HepG2 (cell line): ENCODE measurements at regions not wholly inside any gene's neighbourhood (a gene's known extent, or its start where the extent isn't known, plus 50 kb on each side); places are given as distances from the start of the nearest gene placed in this dataset.

Experiments used
- ATAC-seq: fragments of 200-7000 bp; cut with Tn5 transposase; 3 replicates; pipeline ENCODE4 v1.9.1; 2020; ENCODE audit warnings: mild to moderate bottlenecking, moderate library complexity
- BruUV-seq: library from RNA; stranded (reverse); fragments of 400-500 nt; replicated peaks from 2 replicates; lab custom pipeline; 2021; lab: Mats Ljungman, UMichigan
- CTCF ChIA-PET: fragments of 300-600 bp; formaldehyde crosslinking; extraction: SDS; loops from one replicate; lab custom pipeline; 2021; ENCODE audit warnings: low total read pairs, inconsistent platforms, low intra/inter-chr PET ratio; lab: Yijun Ruan, JAX
- POLR2A ChIA-PET: fragments of 350-600 bp; sonication (Branson Sonifier 250); formaldehyde crosslinking; loops from one replicate; lab custom pipeline; 2020; ENCODE audit warnings: antibody characterized with exemption, inconsistent platforms; lab: Yijun Ruan, JAX
- DNase-seq: peaks from one replicate; pipeline ENCODE4 v3.0.0-alpha.2; 2015; ENCODE audit warnings: low spot score
- FAIRE-seq: peaks from 3 replicates; lab custom pipeline; 2011; peaks lifted over from hg19 to GRCh38; lab: Jason Lieb, UNC
- H2AFZ ChIP-seq: one replicate; pipeline ENCODE4 v1.6.1; 2011; ENCODE audit warnings: low read length, inconsistent platforms
- H3K27ac ChIP-seq: fragments of 300-600 bp; 3 replicates; pipeline ENCODE4 v1.8.0; 2011; ENCODE audit warnings: mixed run types, mild to moderate bottlenecking, mixed read lengths, low read length, inconsistent platforms; ENCODE audit not compliant: insufficient read depth; ENCODE audit errors: extremely low read length
- H3K27me3 ChIP-seq, 2 experiments: fragments of 200-600 bp in 1 of 2; 2 replicates in 1 of 2; 3 replicates in 1 of 2; pipeline versions ENCODE4 v1.6.0 to v1.8.0; 2011; ENCODE audit warnings: low read length in 2 of 2, mild to moderate bottlenecking in 2 of 2, moderate library complexity in 2 of 2, inconsistent platforms in 1 of 2; ENCODE audit not compliant: insufficient read depth in 2 of 2, control insufficient read depth in 1 of 2
- H3K36me3 ChIP-seq, 2 experiments: fragments of 200-600 bp in 1 of 2; replicated peaks in 1 of 2; 2 replicates in 1 of 2; 3 replicates in 1 of 2; pipeline versions ENCODE4 v1.5.1 to v1.8.0; 2011; ENCODE audit warnings: low read length in 2 of 2, inconsistent platforms in 1 of 2; ENCODE audit not compliant: insufficient read depth in 2 of 2, control insufficient read depth in 1 of 2
- H3K4me1 ChIP-seq: 2 replicates; pipeline ENCODE4 v1.5.1; 2012; ENCODE audit warnings: low read length, inconsistent platforms; ENCODE audit not compliant: insufficient read depth
- H3K4me2 ChIP-seq: 2 replicates; pipeline ENCODE4 v1.6.0; 2011; ENCODE audit warnings: low read depth, low read length, inconsistent platforms
- H3K4me3 ChIP-seq, 3 experiments: fragments of 200-600 bp in 1 of 3; sonication (generic), shearing (Covaris generic) in 1 of 3; replicated peaks in 1 of 3; 2 replicates each; pipeline ENCODE4 v1.5.1; 2011 to 2016; ENCODE audit warnings: low read length in 3 of 3, inconsistent platforms in 2 of 3, low read depth in 2 of 3, mild to moderate bottlenecking in 2 of 3, control low read depth in 1 of 3, mixed read lengths in 1 of 3; ENCODE audit not compliant: insufficient read depth in 1 of 3
- H3K79me2 ChIP-seq: one replicate; pipeline ENCODE4 v1.6.1; 2011; ENCODE audit warnings: low read length, inconsistent platforms; ENCODE audit not compliant: insufficient read depth
- H3K9ac ChIP-seq: 2 replicates; pipeline ENCODE4 v1.6.0; 2011; ENCODE audit warnings: mild to moderate bottlenecking, low read depth, low read length, inconsistent platforms; ENCODE audit not compliant: insufficient read depth
- H3K9me3 ChIP-seq: 2 replicates; pipeline ENCODE4 v1.5.1; 2012; ENCODE audit warnings: mild to moderate bottlenecking, low read length
- H4K20me1 ChIP-seq: 2 replicates; pipeline ENCODE4 v1.6.0; 2011; ENCODE audit warnings: inconsistent platforms, mild to moderate bottlenecking, low read length, moderate library complexity; ENCODE audit not compliant: insufficient read depth
- CBX1 ChIP-seq: IDR thresholded peaks from one replicate; pipeline ENCODE4 v1.6.1; 2016; ENCODE audit warnings: antibody characterized with exemption, low read depth
- FOSL2 ChIP-seq: sonication (generic); formaldehyde crosslinking; IDR thresholded peaks from 2 replicates; pipeline ENCODE4 v1.4.0; 2020; ENCODE audit warnings: missing genetic modification reagents
- HNRNPH1 ChIP-seq: fragments of 200-400 bp; formaldehyde crosslinking; optimal IDR thresholded peaks from 2 replicates; pipeline ENCODE3; 2017; ENCODE audit warnings: mild to moderate bottlenecking, low read depth, low read length
- ZNF749 ChIP-seq: sonication (generic); formaldehyde crosslinking; IDR thresholded peaks from 2 replicates; pipeline ENCODE4 v1.8.0; 2022; ENCODE audit warnings: mild to moderate bottlenecking, missing genetic modification reagents, moderate library complexity, borderline replicate concordance
- ZNF775 ChIP-seq: sonication (generic); formaldehyde crosslinking; IDR thresholded peaks from 2 replicates; pipeline ENCODE4 v1.4.0; 2020; ENCODE audit warnings: missing genetic modification reagents, mild to moderate bottlenecking, moderate library complexity, borderline replicate concordance
- ZSCAN30 ChIP-seq: sonication (generic); formaldehyde crosslinking; IDR thresholded peaks from 2 replicates; pipeline ENCODE4 v1.5.0; 2020; ENCODE audit warnings: mild to moderate bottlenecking, missing genetic modification reagents
- WGBS: methylation state at CpG from one replicate; pipeline ENCODE4 v1.1.6; 2017; ENCODE audit warnings: low lambda C conversion rate; 5-methylcytosine and 5-hydroxymethylcytosine counted together
- in situ Hi-C: cut with HindIII; loops from 2 replicates; pipeline ENCODE4 v1.10.0; 2017; ENCODE audit warnings: low pct_unique_long_range_greater_than_20kb; ENCODE audit not compliant: extremely low pct_ligation_motif_present
- intact Hi-C: fragments of 100-400 bp; cut with micrococcal nuclease; formaldehyde crosslinking; loops from one replicate; pipeline ENCODE4 v1.10.0; 2022; ENCODE audit not compliant: unreplicated experiment
- TF ChIP-seq, protein P1 (sequence below): sonication (generic); formaldehyde crosslinking; IDR thresholded peaks from 2 replicates; pipeline ENCODE4 v1.9.0; 2021; ENCODE audit warnings: mild to moderate bottlenecking, missing genetic modification reagents
- TF ChIP-seq, protein P2 (sequence below): IDR thresholded peaks from 2 replicates; pipeline ENCODE4 v1.6.1; 2016; ENCODE audit warnings: low read depth, missing genetic modification reagents, missing compliant biosample characterization
- TF ChIP-seq, protein P3 (sequence below): sonication (generic); formaldehyde crosslinking; IDR thresholded peaks from 2 replicates; pipeline ENCODE4 v1.4.0; 2020; ENCODE audit warnings: missing genetic modification reagents

DNA sequence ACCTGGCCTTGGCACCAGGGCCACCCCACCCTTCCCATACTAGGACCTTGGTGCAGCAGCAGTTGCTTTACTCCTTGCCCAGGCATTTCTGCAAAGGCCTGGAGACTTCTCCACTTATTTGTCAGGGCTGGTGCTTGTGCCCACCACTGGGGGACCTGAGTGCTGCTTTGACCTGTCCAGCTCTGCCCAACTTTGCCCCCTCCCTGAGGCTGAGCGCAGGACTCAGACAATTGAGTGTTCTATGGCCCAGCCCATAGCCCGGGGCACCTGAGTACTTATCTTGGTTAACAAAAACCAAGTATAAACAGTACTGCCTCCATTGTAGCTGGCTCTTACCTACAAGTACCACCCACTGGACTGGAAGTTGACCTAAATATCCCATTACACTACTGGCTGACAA lies 406.1 kb upstream of the CHD1 start:
- Histone ChIP-seq H3K36me3 (no peaks in the 10 kb centered on the region), H3K9ac (no peak overlapping the region), H4K20me1 (no peaks in the 10 kb centered on the region), H3K79me2 (no peaks in the 10 kb centered on the region), H3K27me3 (no peaks in the 10 kb centered on the region), H3K4me1 (no peaks in the 10 kb centered on the region), H3K9me3 (no peaks in the 10 kb centered on the region), H3K4me2 (no peak overlapping the region), H2AFZ (no peak overlapping the region), H3K4me3 (no peak overlapping the region), H3K27ac (no peak overlapping the region)
- FAIRE-seq (no peak), ATAC-seq (no peak), DNase-seq (no peak)
- intact Hi-C loops, result no loop called here
- BruUV-seq, result no TSS peak
- WGBS, result 0% methylated on average over 1 of the region's 2 CpGs
- ChIA-PET CTCF (no interaction called here), POLR2A (no interaction called here)
- in situ Hi-C loops, result no loop called here
- no peak for TF ChIP-seq ZNF775 (CRISPR knock-in tag)
- TF ChIP-seq, protein P1, sequence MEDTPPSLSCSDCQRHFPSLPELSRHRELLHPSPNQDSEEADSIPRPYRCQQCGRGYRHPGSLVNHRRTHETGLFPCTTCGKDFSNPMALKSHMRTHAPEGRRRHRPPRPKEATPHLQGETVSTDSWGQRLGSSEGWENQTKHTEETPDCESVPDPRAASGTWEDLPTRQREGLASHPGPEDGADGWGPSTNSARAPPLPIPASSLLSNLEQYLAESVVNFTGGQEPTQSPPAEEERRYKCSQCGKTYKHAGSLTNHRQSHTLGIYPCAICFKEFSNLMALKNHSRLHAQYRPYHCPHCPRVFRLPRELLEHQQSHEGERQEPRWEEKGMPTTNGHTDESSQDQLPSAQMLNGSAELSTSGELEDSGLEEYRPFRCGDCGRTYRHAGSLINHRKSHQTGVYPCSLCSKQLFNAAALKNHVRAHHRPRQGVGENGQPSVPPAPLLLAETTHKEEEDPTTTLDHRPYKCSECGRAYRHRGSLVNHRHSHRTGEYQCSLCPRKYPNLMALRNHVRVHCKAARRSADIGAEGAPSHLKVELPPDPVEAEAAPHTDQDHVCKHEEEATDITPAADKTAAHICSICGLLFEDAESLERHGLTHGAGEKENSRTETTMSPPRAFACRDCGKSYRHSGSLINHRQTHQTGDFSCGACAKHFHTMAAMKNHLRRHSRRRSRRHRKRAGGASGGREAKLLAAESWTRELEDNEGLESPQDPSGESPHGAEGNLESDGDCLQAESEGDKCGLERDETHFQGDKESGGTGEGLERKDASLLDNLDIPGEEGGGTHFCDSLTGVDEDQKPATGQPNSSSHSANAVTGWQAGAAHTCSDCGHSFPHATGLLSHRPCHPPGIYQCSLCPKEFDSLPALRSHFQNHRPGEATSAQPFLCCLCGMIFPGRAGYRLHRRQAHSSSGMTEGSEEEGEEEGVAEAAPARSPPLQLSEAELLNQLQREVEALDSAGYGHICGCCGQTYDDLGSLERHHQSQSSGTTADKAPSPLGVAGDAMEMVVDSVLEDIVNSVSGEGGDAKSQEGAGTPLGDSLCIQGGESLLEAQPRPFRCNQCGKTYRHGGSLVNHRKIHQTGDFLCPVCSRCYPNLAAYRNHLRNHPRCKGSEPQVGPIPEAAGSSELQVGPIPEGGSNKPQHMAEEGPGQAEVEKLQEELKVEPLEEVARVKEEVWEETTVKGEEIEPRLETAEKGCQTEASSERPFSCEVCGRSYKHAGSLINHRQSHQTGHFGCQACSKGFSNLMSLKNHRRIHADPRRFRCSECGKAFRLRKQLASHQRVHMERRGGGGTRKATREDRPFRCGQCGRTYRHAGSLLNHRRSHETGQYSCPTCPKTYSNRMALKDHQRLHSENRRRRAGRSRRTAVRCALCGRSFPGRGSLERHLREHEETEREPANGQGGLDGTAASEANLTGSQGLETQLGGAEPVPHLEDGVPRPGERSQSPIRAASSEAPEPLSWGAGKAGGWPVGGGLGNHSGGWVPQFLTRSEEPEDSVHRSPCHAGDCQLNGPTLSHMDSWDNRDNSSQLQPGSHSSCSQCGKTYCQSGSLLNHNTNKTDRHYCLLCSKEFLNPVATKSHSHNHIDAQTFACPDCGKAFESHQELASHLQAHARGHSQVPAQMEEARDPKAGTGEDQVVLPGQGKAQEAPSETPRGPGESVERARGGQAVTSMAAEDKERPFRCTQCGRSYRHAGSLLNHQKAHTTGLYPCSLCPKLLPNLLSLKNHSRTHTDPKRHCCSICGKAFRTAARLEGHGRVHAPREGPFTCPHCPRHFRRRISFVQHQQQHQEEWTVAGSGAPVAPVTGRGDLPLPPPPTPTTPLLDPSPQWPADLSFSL, result no peak
- no peak for TF ChIP-seq ZNF749 (CRISPR knock-in tag)
- no peak for TF ChIP-seq HNRNPH1
- TF ChIP-seq, protein P2, sequence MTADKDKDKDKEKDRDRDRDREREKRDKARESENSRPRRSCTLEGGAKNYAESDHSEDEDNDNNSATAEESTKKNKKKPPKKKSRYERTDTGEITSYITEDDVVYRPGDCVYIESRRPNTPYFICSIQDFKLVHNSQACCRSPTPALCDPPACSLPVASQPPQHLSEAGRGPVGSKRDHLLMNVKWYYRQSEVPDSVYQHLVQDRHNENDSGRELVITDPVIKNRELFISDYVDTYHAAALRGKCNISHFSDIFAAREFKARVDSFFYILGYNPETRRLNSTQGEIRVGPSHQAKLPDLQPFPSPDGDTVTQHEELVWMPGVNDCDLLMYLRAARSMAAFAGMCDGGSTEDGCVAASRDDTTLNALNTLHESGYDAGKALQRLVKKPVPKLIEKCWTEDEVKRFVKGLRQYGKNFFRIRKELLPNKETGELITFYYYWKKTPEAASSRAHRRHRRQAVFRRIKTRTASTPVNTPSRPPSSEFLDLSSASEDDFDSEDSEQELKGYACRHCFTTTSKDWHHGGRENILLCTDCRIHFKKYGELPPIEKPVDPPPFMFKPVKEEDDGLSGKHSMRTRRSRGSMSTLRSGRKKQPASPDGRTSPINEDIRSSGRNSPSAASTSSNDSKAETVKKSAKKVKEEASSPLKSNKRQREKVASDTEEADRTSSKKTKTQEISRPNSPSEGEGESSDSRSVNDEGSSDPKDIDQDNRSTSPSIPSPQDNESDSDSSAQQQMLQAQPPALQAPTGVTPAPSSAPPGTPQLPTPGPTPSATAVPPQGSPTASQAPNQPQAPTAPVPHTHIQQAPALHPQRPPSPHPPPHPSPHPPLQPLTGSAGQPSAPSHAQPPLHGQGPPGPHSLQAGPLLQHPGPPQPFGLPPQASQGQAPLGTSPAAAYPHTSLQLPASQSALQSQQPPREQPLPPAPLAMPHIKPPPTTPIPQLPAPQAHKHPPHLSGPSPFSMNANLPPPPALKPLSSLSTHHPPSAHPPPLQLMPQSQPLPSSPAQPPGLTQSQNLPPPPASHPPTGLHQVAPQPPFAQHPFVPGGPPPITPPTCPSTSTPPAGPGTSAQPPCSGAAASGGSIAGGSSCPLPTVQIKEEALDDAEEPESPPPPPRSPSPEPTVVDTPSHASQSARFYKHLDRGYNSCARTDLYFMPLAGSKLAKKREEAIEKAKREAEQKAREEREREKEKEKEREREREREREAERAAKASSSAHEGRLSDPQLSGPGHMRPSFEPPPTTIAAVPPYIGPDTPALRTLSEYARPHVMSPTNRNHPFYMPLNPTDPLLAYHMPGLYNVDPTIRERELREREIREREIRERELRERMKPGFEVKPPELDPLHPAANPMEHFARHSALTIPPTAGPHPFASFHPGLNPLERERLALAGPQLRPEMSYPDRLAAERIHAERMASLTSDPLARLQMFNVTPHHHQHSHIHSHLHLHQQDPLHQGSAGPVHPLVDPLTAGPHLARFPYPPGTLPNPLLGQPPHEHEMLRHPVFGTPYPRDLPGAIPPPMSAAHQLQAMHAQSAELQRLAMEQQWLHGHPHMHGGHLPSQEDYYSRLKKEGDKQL (CRISPR knock-in tag), result no peak
- TF ChIP-seq, protein P3, sequence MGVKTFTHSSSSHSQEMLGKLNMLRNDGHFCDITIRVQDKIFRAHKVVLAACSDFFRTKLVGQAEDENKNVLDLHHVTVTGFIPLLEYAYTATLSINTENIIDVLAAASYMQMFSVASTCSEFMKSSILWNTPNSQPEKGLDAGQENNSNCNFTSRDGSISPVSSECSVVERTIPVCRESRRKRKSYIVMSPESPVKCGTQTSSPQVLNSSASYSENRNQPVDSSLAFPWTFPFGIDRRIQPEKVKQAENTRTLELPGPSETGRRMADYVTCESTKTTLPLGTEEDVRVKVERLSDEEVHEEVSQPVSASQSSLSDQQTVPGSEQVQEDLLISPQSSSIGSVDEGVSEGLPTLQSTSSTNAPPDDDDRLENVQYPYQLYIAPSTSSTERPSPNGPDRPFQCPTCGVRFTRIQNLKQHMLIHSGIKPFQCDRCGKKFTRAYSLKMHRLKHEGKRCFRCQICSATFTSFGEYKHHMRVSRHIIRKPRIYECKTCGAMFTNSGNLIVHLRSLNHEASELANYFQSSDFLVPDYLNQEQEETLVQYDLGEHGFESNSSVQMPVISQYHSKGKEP (CRISPR knock-in tag), result no peak
- no peak for TF ChIP-seq CBX1
- TF ChIP-seq FOSL2 (CRISPR knock-in tag), result no peak
- no peak for TF ChIP-seq ZSCAN30
